NCI-H345 treated with DMSO at 0.1 percent for 48 hours (cell line): ENCODE measurements at regions not wholly inside any gene's neighbourhood (a gene's known extent, or its start where the extent isn't known, plus 50 kb on each side); places are given as distances from the start of the nearest gene placed in this dataset.
"Not testable (repeated sequence)": the region's sequence is repeated elsewhere in the genome, so short reads cannot be mapped to it uniquely, and the experiment has no call there.

Experiments used
- DNase-seq: peaks from one replicate; lab custom pipeline; 2025; ENCODE audit not compliant: unreplicated experiment; lab: John Stamatoyannopoulos, UW

DNA sequence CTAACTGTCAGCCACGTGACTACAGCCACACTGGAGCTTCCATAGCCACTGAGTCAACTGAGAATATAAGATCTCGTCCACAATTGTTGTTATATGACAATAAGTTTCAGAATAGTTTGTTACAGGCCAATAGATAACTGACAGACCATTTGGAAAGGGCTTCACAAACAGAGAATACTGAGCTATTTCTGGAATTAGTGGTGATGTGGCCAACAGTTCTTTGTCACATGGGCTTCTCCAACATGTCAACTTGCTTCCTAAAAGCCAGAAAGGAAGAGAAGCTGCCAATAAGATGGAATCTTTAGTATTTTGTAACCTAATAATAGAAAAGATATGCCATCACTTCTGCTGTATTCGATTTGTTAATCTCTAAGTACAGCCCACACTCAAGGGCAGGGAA, 1220.4 kb downstream of the CDH8 start:
- no peak for DNase-seq

DNA sequence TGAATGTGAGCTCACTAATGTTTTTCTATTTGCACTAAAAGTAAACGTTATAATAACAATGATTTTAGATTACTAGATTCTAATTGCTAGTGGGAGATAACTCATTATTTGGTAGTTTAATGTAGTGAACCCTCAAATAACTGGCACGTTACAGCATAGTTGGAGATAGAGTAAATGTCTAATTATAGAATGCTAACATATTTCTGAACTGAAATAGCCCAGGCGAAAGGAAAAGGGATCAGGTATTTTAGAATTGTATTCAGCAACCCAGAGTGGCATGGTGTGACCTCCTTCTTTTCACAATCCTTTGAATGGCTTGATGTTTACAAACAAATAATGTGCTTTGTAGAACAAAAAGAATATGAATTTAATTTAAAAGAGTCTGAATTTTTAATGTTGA, 1221.2 kb downstream of the CDH8 start:
- DNase-seq: no peak

DNA sequence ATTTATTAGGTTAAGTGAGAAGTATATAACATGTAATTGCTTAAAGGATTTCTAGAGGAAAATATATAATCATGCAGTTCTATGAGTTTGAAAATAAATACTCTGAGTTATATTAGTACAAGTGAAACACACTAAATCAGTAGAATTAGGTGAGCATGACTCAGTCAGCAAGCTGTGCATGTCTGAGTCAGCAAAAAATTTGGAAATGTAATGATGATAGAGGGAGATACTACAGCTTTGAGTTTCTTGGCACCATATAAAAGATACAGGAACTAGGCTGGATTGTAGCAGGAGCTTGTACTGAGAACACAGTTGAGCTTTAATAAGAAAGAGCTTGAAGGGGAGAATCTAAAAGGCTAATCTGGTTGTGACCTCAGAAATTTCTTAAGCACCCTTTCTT, 1224.6 kb downstream of the CDH8 start:
- DNase-seq: no peak

DNA sequence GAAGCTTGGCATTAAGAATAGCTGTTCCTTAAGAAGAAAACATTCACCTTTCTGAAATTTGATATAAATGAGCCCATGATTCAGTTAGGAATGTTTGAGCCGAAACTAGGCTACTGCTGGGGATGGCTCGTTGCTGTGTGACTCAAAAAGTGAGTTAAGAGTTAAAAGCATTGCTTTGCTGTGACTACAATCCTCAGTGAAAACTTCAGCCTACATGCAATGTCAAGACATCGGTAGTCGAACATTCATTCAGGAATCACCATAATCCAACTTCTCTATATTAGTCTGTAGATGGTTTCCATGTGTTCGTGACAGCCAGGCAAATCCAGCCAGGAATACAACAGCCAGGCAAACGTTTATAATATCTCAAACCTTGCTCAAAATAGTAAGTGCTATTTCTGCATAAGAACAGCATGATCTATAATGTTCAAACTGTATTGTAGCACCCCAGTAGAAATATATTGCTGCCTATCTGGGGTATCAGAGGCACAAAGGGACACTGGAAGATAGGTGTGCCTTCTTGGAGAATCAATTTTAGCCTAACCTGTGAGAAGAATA, 1225.1 kb downstream of the CDH8 start:
- no peak for DNase-seq

DNA sequence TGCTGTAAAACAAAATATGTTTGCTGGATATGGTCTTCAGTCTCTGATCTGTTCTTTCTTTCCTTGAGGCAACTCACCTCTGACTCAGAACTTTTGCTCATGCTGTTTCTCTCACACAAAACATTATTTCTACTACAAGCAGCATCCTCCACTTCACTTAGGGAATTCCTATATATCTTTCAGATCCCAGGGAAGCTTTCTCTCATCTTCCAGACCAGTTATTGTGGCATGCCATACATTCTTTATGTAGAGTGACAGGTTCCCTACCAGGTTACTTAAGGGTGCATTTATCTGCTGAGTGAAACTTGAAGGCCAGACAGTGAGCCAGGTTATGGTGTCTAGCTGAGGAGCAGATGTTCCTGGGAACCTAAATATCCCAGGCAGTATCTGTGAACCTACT, 1226.0 kb downstream of the CDH8 start:
- DNase-seq: no peak

DNA sequence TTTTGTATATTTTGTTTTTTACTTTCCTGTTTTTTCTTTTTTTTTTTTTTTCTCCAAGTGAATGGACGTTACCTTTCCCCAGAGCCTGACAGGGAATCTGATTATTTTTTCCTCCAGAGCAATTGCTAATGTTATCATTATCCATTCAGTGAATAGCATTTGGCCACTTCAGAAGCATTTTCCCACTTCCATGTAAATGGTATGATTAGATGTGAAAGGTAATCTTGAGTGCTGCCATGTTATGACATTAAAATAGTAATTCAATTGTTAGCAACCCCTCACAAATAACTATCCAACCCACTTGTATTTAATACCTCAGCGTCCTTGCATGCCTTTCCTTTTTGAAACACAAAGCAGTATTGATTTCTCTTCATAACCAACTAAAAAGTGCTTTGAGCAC, 1243.8 kb downstream of the CDH8 start:
- DNase-seq: no peak

DNA sequence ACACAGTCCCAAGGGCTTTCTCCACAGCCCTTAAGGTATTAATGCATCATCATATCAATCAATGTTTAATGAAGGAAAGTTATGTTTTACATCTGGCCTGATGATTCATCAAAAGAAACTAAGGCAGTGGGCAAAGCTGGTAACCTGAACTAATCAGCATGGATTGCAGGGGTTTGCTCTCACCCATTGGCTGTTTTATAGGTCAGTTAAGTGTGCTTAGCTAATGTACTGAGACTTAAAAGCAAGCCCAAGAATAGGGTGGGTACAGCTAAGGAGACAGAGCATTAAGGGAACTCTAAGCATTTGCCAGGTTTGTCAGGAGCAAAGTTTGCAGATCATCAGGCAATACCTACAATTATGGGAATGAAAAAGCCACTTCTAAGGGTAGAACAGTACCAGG, 1247.6 kb downstream of the CDH8 start:
- DNase-seq: no peak

DNA sequence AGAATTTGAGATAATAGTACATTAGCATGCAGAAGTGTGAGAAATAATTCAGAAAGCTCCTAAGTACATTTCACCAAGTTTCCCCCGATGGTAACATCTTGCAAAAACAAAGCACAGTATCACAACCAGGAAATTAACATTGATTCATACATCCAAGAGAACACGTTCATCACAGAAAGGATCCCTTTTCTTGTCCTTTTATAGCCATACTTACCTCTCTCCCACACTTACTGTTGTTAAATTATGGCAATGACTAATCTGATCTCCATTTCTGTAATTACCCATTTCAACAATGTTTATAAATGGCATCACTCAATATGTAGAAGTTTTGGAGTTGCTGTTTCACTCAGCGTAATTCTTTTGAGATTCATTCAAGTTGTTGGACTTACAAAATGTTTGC, 1260.0 kb downstream of the CDH8 start:
- no peak for DNase-seq

DNA sequence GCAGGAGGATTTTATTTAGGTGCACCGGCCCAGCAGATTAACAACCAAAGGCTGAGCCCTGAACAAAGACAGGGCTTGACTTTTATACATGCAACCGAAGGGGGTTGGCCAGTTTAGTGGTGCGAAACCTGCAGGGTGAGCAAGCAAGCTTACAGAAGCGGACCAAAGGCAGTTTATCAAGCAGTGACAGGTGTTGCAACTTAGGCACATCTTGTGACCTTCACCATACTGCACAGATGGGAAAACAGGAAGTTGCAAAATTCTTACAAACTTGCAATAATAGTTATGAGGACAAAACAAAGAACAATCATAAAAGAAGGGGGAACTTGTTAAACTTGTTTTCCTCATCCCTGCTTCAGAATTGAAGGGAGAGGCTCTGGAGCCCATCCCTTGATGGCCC, 1265.1 kb downstream of the CDH8 start:
- no peak for DNase-seq

DNA sequence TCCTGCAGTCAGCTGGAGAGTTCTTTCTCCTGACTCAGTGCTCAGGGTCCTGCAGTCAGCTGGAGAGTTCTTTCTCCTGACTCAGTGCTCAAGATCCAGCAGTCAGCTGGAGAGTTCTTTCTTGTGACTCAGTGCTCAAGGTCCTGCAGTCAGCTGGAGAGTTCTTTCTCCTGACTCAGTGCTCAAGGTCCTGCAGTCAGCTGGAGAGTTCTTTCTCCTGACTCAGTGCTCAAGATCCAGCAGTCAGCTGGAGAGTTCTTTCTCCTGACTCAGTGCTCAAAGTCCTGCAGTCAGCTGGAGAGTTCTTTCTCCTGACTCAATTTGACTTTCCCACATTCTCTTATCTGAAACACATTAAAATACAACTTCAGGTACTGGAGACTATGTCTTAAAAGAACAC, 1265.9 kb downstream of the CDH8 start:
- not testable (repeated sequence) for DNase-seq

DNA sequence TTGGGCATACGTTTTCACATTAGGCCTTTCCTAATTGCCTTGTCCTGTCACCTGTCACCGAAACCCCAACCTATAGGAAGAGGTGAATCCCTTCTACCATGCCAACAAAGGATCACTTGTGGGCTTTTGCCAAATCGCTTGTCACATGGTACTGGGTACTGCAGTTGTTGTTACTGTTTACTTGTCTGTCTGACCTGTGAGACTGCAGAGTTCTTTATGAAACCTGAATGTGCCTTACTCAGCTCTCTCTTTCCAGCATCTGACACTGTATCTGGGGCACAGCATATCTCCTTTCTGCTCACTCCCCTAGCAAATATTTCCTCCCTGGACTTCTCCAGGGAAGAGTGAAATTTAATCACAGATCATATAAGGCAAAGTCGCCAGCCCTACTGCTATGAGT, 1272.4 kb downstream of the CDH8 start:
- DNase-seq: no peak

DNA sequence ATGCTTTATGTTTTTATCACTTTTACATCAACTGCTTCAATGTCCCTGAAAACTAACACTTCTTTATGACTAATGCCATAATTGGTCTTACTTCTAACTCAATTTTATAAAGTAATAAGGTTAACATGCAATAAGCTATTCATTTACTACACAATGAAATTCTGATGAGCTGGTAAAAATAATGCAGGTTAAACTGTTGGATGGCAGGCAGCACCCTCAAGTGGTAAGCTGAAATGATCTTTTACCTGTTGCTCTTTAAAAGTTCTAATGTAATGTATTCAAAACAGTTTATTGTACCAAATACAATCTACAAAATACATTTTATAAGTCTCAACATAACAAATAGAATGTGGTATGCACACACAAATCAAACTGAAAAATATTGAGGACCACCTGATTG, 1280.3 kb downstream of the CDH8 start:
- no peak for DNase-seq

DNA sequence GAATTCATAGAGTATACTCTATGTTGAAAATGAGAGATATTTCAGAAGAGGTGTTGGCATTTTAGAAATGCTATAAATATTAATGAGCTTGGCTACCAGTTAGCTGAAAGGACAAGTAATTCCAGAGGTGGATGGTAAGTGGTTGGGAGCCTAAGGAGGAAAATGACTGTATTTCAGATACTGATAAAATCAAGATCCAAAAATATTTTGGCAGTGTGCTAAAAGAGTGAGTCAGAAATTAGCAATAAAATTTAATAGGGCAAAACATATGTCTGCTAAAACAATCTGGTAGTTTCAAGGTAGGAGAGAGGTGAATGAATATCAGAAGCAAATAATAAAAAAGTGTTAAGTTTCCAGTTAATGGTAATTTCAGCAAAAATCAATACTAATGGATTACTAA, 1287.9 kb downstream of the CDH8 start:
- DNase-seq: no peak

DNA sequence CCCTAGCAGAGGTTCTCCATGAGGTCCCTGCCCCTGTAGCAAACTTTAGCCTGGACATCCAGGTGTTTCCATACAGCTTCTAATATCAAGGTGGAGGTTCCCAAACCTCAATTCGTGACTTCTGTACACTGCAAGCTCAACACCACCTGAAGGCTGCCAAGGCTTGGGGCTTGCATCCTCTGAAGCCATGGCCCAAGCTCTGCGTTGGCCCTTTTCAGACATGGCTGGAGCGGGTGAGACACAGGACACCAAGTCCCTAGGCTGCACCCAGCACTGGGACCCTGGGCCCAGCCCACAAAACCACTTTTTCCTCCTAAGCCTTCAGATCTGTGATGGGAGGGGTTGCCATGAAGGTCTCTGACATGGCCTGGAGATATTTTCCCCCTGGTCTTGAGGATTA, 1292.0 kb downstream of the CDH8 start:
- no peak for DNase-seq

DNA sequence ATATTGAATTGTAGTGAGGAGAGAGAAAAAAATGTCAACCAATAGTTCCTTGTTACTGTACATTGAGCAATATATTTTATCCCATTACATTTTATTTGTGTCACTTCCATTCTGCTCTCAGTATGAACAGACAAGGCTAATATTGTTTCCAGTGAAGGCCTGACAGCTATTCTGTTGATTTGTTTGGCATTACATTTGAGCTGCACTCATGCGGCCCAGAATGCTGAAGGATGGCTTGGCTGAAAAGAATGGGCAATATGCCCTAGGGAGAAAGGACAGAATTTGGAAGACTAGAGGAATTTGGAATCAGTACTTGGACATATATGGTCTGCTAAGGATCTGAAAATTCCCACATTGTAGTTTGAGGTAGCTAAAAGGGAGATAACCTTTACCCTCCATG, 1294.4 kb downstream of the CDH8 start:
- DNase-seq: no peak

DNA sequence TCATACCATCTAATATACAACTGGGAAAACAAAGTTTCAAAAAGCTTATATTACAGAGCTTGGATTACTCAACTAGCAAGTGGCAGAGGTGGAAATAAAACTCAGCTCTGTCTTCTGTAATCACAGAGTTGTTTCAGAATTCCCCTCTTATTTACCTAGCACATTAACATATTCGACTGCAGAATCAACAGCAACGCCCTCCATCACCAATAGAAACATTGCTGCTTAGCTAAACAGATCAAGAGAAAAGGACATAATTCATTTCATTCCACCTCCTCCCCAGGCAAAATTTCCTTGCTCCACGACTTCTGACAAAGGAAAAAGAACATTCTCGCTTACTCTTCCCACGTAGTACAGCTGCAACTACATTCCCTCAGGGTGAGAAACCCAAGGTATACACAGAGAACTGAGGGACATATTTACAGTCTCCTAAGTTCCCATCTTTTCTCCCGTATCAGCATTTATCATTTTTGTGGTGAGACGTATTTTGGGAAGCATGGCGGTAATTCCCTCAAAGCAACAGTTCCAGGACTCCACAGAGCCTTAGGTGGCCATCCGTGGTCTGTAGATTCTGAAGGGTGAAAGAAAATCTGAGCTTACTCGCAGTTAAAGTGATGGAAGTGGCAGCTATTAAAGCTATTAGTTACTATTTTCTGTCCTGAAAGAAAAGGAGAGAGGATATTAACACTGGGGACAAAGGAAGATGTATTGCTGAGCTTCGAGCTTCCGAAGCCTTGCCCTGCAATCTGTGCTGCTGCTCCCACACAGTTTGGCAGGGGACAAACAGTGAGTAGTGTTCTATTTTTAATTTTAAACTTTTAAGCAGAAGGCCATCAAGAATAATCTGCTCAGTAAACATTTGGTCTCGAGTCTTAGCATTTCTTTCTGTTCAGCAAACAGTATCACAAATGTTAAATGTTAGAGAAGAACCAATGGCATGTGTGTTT, 1296.2 kb downstream of the CDH8 start:
- DNase-seq: no peak

DNA sequence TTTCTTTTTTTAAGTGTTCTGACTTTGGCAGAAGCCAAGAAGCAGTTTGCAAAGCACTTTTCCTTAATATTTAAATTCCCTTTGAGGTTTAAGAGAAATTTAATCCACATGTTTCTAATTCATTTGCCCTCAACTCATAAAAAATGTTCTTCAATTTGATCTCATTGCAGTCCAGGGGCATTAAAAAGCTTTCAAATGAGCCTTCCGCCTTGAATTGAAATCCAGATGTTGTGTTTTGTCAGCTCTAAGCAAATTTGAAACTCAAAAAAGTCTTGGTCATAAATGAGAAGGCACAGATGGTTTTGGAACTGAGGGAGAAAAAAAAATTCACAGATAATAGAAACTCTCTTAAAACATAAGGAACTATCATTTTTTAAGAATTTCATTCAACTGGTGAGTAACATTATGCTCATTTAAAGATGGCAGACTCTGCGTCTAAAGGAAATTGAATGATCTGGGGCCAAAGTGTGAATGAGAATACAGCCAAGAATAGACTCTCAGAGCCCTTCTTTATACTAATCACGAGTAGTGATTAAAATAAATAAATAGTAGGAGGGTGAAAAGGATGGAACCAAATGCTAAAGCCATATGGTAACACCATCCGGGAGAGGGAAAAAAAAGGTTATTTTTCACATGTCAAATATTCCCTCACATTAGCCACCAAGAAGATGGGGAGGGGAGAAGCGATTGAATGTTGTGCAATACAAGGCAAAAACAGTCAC, 1304.7 kb downstream of the CDH8 start:
- no peak for DNase-seq

DNA sequence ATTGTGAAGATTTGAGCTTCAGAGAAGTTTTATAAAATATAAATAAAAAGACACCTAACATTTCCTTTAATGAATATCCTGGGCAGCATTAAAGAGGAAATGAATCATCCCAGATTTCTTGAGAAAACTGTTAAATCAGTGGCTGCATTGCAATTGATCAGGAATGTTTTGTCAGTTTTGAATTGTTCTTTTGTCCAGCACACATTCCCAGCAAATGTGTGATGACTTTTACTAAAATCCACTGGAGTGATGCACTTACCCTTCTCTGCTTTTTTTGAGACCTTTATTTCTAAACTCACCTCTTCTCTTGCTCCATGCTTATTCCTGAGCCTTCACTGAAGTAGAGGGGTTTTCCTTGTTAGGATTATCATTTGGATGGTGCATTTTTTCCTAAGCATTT, 1307.2 kb downstream of the CDH8 start:
- DNase-seq: no peak

DNA sequence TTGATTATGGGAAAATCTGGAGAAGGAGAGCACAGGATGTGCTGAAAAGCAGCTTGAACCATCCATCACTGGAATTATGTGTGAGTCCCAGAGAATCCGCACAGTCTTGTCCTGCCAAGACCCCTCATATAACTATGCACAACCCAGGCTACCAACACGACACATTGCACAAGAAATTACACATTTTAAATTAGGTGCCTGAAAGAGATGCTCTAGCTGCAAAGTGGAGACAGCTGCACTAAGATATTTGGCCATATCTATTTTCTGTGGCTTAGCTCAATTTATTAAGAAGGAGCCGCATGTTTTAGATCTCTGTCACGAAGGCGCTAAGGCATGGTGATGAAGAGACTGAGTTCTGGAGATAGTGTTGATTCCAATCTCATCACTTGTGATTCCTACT, 1308.4 kb downstream of the CDH8 start:
- no peak for DNase-seq

DNA sequence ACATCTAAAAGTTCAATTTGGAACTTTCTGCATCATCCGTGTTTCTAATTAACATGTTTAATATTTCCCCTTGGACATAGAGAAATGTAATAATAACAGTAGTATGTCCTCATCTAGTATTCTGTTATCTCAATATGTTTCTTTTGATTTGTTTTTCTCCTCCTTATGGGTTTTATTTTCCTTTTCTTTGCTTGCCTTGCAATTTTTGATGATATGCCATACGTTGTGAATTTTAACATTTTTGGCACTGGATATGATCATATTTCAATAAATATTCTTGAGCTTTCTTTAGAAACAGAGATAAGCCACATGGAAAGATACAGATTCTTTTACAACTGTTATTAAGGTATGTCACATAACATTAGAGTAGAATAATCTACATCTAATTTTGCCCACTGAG, 1316.2 kb downstream of the CDH8 start:
- DNase-seq: no peak

DNA sequence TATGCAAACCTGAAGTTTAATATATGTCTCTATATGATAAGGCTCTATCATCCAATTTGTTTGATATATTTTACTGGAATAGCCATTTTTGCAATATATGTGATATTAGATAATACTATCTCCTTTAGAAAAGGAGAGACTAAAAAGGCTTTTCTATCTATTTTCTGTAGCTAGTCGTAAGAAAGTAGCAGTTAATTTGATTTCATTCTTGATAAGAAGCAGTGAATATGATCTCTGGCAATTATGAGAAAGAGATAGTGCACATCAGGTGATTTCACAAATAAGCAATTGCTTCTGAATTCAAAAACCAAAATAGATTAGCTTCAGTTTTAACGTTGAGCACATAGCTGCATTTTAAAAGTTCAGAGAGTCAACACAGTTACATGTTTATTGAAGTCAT, 1318.4 kb downstream of the CDH8 start:
- DNase-seq: no peak

DNA sequence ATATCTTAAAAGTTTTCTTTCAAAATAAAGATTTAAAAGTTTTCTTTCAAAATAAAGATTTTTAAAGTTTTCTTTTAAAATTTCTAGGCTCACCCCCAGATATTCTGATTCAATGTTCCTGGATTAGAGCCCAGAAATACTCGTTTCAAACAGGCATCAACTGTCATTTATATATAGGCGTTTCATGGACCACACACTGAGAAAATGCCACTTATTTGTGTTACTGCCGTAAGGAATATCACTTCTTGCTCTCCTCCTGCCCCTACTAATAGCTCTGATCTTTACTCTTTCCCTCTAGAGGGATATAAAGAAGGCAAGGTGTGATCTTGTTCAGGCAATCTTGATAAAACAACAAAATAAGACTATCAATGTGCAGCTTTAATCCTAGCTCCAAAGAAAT, 1324.1 kb downstream of the CDH8 start:
- DNase-seq: no peak
